ENCODE measurements at regions not wholly inside any gene's neighbourhood (a gene's known extent, or its start where the extent isn't known, plus 50 kb on each side); places are given as distances from the start of the nearest gene placed in this dataset.

- no peaks in the 10 kb centered on the region for H4K20me1 ChIP-seq (ENCODE audit: insufficient read depth, low read length)
- H3K27me3 ChIP-seq (ENCODE audit: control insufficient read depth, insufficient read depth, low read length) = no peaks in the 10 kb centered on the region
- H3K36me3 ChIP-seq (ENCODE audit: control insufficient read depth, insufficient read depth, low read length) = no peaks in the 10 kb centered on the region
- no peak overlapping the region for H4K8ac ChIP-seq (ENCODE audit: low read depth in 2 of 2, low read length in 2 of 2)
- no peak overlapping the region for H3K9ac ChIP-seq (ENCODE audit: low read depth, low read length)
- ChIA-PET CTCF (no interaction called here), POLR2A (ENCODE audit: unreplicated experiment) (no interaction called here)
- ATAC-seq (ENCODE audit: low read depth) (no peak), DNase-seq (no peak)
- no peak overlapping the region for H3K4me3 ChIP-seq (ENCODE audit: insufficient read depth, low read depth, low read length)
- no peak overlapping the region for H2AK5ac ChIP-seq (ENCODE audit: low read depth, low read length)
- no peak overlapping the region for H3K23ac ChIP-seq (ENCODE audit: low read depth, low read length)
- H4K5ac ChIP-seq (ENCODE audit: low read depth, low read length) = no peak overlapping the region
- no TSS peak for BruUV-seq (replicated peaks)
- no peak overlapping the region for H3K18ac ChIP-seq (ENCODE audit: low read depth, low read length)
- H3K27ac ChIP-seq (ENCODE audit: insufficient read depth, low read length) = no peak overlapping the region
- TF ChIP-seq SMC3 (IDR thresholded peaks at IDR 0.05; ENCODE audit: low read depth, low read length) (no peak), MAFK (IDR thresholded peaks at IDR 0.05; ENCODE audit: low read depth, low read length) (no peak), RCOR1 (IDR thresholded peaks at IDR 0.05; ENCODE audit: insufficient replicate concordance, low read length) (no peak)
- H2BK120ac ChIP-seq (ENCODE audit: low read depth, low read length) = no peak overlapping the region
- H3K9me3 ChIP-seq (ENCODE audit: control insufficient read depth, insufficient read depth, low read length) = no peaks in the 10 kb centered on the region
- no peaks in the 10 kb centered on the region for H3K9me1 ChIP-seq (ENCODE audit: insufficient read depth, low read length)
- no peak overlapping the region for H2BK20ac ChIP-seq (ENCODE audit: low read depth, low read length)
- H3K4ac ChIP-seq (ENCODE audit: low read depth, low read length) = no peak overlapping the region
- no peaks in the 10 kb centered on the region for H3K79me1 ChIP-seq (ENCODE audit: low read depth in 1 of 2, low read length in 2 of 2)
- H2BK15ac ChIP-seq (ENCODE audit: low read depth, low read length) = no peak overlapping the region
- no peaks in the 10 kb centered on the region for H3K4me1 ChIP-seq (ENCODE audit: control insufficient read depth, insufficient read depth, low read length)
- H4K91ac ChIP-seq (ENCODE audit: insufficient read depth, low read depth, low read length) = no peak overlapping the region
- H3K14ac ChIP-seq (replicated peaks; ENCODE audit: low read depth, low read length) = no peak overlapping the region
- no peak overlapping the region for H2AFZ ChIP-seq (replicated peaks; ENCODE audit: low read length, poor library complexity)
- dilution Hi-C loops (cut with HindIII; ENCODE audit: low sequenced_read_pairs, unreplicated experiment) (no loop called here), intact Hi-C loops (cut with micrococcal nuclease) (no loop called here), in situ Hi-C loops (cut with MboI; ENCODE audit: low sequenced_read_pairs) (no loop called here)
- H3K56ac ChIP-seq (ENCODE audit: extremely low read depth, insufficient read depth, low read length) = no peak overlapping the region
- no peak overlapping the region for H3K4me2 ChIP-seq (ENCODE audit: low read depth, low read length)
- no peak overlapping the region for H2AK9ac ChIP-seq (replicated peaks; ENCODE audit: low read depth, low read length, poor library complexity)
- no peak overlapping the region for H2BK5ac ChIP-seq (ENCODE audit: low read depth, low read length, poor library complexity, severe bottlenecking)
- no CpG with 5 or more reads among the region's 1 CpG for WGBS, 2 experiments (ENCODE audit: extremely low coverage in 2 of 2, insufficient read length in 1 of 2)
These were observed 215.1 kb upstream of the KLHL29 start for GRCh38 chr2:23169896-23170295.

All from IMR-90 (cell line).